Common myeloid progenitor, CD34-positive (primary cell): ENCODE measurements at regions not wholly inside any gene's neighbourhood (a gene's known extent, or its start where the extent isn't known, plus 50 kb on each side); places are given as distances from the start of the nearest gene placed in this dataset.

ENCODE experiments used
- CTCF ChIA-PET: fragments of 350-600 bp; sonication (Branson Sonifier 250); formaldehyde crosslinking; loops from one replicate; lab custom pipeline; 2021; ENCODE audit warnings: antibody characterized with exemption; lab: Charles Lee
- POLR2A ChIA-PET: fragments of 350-600 bp; sonication (Branson Sonifier 250); formaldehyde crosslinking; loops from one replicate; lab custom pipeline; 2021; ENCODE audit warnings: antibody characterized with exemption; lab: Charles Lee
- DNase-seq, 3 donors: peaks; one replicate each; pipeline versions ENCODE4 v3.0.0 to v3.0.0-alpha.2; 2013
- H3K27ac ChIP-seq, 2 experiments: 1 replicate in 1 of 2; 2 replicates in 1 of 2; pipeline ENCODE4 v1.7.0; 2013; ENCODE audit warnings: inconsistent platforms in 2 of 2, low read length in 2 of 2, mild to moderate bottlenecking in 2 of 2, low read depth in 1 of 2, moderate library complexity in 1 of 2; ENCODE audit not compliant: severe bottlenecking in 2 of 2, insufficient read depth in 1 of 2, poor library complexity in 1 of 2
- H3K27me3 ChIP-seq, 5 experiments: replicated peaks in 2 of 5; 1 replicate in 3 of 5; 2 replicates in 2 of 5; pipeline versions ENCODE4 v1.6.1 to v1.7.0; 2013; ENCODE audit warnings: low read length in 4 of 5, mild to moderate bottlenecking in 2 of 5, moderate library complexity in 2 of 5, inconsistent platforms in 1 of 5; ENCODE audit not compliant: insufficient read depth in 5 of 5, control insufficient read depth in 4 of 5
- H3K36me3 ChIP-seq, 4 experiments: 1 replicate in 2 of 4; 2 replicates in 2 of 4; pipeline versions ENCODE4 v1.6.1 to v1.7.0; 2013; ENCODE audit warnings: low read length in 3 of 4, control low read depth in 1 of 4, mild to moderate bottlenecking in 1 of 4; ENCODE audit not compliant: control insufficient read depth in 4 of 4, insufficient read depth in 4 of 4
- H3K4me1 ChIP-seq, 4 experiments: 1 replicate in 3 of 4; 2 replicates in 1 of 4; pipeline versions ENCODE4 v1.6.1 to v1.7.1; 2013; ENCODE audit warnings: low read length in 3 of 4, mild to moderate bottlenecking in 3 of 4, control low read depth in 1 of 4, inconsistent platforms in 1 of 4, moderate library complexity in 1 of 4; ENCODE audit not compliant: control insufficient read depth in 4 of 4, insufficient read depth in 4 of 4; ENCODE audit errors: control extremely low read depth in 1 of 4
- H3K4me3 ChIP-seq, 7 experiments: 1 replicate in 4 of 7; 2 replicates in 3 of 7; pipeline versions ENCODE4 v1.5.1 to v1.7.0; 2013; ENCODE audit warnings: mild to moderate bottlenecking in 7 of 7, low read length in 6 of 7, moderate library complexity in 6 of 7, inconsistent platforms in 2 of 7, low read depth in 2 of 7, control low read depth in 1 of 7; ENCODE audit not compliant: insufficient read depth in 4 of 7, control insufficient read depth in 1 of 7; ENCODE audit errors: extremely low read depth in 1 of 7
- H3K9me3 ChIP-seq, 5 experiments: 1 replicate in 4 of 5; 2 replicates in 1 of 5; pipeline versions ENCODE4 v1.6.1 to v1.7.1; 2013; ENCODE audit warnings: low read length in 4 of 5, mild to moderate bottlenecking in 2 of 5, inconsistent platforms in 1 of 5, low read depth in 1 of 5, moderate library complexity in 1 of 5; ENCODE audit not compliant: control insufficient read depth in 4 of 5, insufficient read depth in 2 of 5; ENCODE audit errors: control extremely low read depth in 1 of 5
- WGBS: methylation state at CpG from one replicate; pipeline ENCODE4 v1.1.5; 2013; ENCODE audit not compliant: insufficient coverage; 5-methylcytosine and 5-hydroxymethylcytosine counted together

DNA sequence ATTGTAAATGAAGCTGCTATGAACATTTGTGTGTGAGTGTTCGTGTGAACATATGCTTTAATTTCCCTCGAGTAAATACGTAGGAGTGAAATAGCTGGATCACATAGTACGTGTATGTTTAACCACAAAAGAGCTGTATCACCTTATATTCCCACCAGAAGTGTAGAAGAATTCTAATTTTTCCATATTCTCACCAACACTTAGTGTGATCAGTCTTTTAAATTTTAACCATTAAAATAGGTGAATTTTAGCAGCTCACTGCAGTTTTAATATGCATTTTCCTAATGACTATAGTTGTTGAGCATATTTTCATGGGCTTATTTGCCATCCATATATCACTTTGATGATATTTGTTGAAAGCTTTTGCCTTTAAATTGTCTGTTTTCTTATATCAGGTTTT, 741.2 kb downstream of the PTPRU start:
- H3K27ac ChIP-seq: no peak overlapping the region
- no peaks in the 10 kb centered on the region for H3K4me1 ChIP-seq
- no CpG with 5 or more reads among the region's 4 CpGs for whole genome bisulfite sequencing
- DNase-seq: no peak
- POLR2A ChIA-PET: no interaction called here
- CTCF ChIA-PET: no interaction called here
- H3K4me3 ChIP-seq: no peak overlapping the region
- H3K9me3 ChIP-seq: peaks cover 0 to 5% (median 0%) of the 10 kb centered on the region in 5 experiments
- H3K36me3 ChIP-seq: no peaks in the 10 kb centered on the region
- H3K27me3 ChIP-seq: peaks cover 0 to 4% (median 0%) of the 10 kb centered on the region in 5 experiments

DNA sequence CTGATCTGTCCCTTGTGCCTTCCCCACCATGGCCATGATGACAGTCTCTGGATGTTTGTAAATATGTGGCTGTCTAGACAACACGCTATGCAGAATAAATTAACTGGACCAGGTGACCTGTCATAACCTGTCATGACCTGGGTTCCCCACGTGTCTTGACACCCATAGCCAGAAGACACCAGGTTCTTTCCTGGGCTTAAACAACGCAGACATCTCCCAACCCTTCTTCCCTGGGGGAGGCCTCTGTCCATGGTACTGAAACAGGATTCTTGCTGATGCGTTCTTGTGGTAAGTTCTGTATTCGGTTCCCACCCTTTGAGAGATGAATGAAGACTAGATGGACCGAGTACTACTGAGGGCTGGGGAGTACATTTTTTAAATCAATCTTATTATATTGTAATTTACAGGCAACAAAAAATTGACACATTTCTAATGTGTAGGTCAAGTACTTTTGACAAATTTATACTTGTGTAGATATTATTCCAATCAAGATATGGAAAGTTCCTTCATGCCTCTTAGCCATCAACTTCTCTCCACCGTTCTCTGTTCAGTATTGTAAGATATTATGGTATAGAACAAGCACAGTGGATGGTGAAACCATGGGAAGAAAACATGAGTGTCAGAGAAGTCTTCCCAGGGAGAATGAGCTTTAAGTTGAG, 738.8 kb downstream of the PTPRU start:
- CTCF ChIA-PET: no interaction called here
- WGBS: no CpG with 5 or more reads among the region's 7 CpGs

GRCh38 chr1:29974316-29974724, 738.0 kb downstream of the PTPRU start:
- CTCF ChIA-PET: no interaction called here
- no CpG with 5 or more reads among the region's 1 CpG for WGBS
- Histone ChIP-seq H3K4me3 (no peak overlapping the region), H3K9me3 (peaks cover 0 to 5% (median 0%) of the 10 kb centered on the region in 5 experiments), H3K4me1 (no peaks in the 10 kb centered on the region), H3K27me3 (peaks cover 0 to 13% (median 0%) of the 10 kb centered on the region in 5 experiments), H3K27ac (no peak overlapping the region), H3K36me3 (no peaks in the 10 kb centered on the region)
- POLR2A ChIA-PET: no interaction called here
- DNase-seq: no peak

More for the DNA sequence above, 738.8 kb downstream of the PTPRU start:
- POLR2A ChIA-PET: no interaction called here
- Histone ChIP-seq H3K4me3 (no peak overlapping the region), H3K36me3 (no peaks in the 10 kb centered on the region), H3K27ac (no peak overlapping the region), H3K9me3 (peaks cover 0 to 5% (median 0%) of the 10 kb centered on the region in 5 experiments), H3K27me3 (peaks cover 0 to 8% (median 0%) of the 10 kb centered on the region in 5 experiments), H3K4me1 (no peaks in the 10 kb centered on the region)
- peak; percentile 4 to 27 (median 23) for DNase-seq

DNA sequence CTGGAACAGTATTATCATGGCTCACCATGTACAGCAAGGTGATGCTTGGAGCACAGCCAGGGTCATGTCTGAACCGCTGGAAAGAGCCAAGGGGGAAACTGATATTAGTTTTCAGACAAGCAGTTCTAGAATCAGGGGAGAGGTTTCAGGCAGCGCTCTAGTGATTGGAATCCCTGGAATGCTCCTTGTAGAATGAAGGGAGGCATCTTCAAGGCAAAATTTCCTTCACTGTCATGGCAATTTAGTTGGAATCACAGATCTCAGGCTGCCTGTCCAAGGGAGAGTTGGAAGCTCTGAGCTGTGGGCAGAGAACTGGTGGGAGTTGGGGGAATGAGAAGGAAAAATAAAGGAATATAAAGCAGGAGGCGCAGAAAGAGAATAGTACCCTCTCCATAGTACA, 737.1 kb downstream of the PTPRU start:
- 73% methylated on average over 2 of the region's 3 CpGs for WGBS
- Histone ChIP-seq H3K4me3 (no peak overlapping the region), H3K4me1 (no peaks in the 10 kb centered on the region), H3K27me3 (peaks cover 0 to 13% (median 0%) of the 10 kb centered on the region in 5 experiments), H3K9me3 (peaks cover 0 to 5% (median 0%) of the 10 kb centered on the region in 5 experiments), H3K27ac (no peak overlapping the region), H3K36me3 (no peaks in the 10 kb centered on the region)
- ChIA-PET POLR2A (no interaction called here), CTCF (no interaction called here)
- no peak for DNase-seq

- Histone ChIP-seq H3K4me3 (no peak overlapping the region), H3K36me3 (no peaks in the 10 kb centered on the region), H3K27ac (no peak overlapping the region), H3K27me3 (peaks cover 0 to 13% (median 0%) of the 10 kb centered on the region in 5 experiments), H3K4me1 (no peaks in the 10 kb centered on the region), H3K9me3 (peaks cover 0 to 3% (median 0%) of the 10 kb centered on the region in 5 experiments)
- no peak for DNase-seq
- ChIA-PET POLR2A (no interaction called here), CTCF (no interaction called here)
- 84% methylated on average over 4 of the region's 5 CpGs for WGBS
Measured at GRCh38 chr1:29972421-29973053, 736.2 kb downstream of the PTPRU start.

DNA sequence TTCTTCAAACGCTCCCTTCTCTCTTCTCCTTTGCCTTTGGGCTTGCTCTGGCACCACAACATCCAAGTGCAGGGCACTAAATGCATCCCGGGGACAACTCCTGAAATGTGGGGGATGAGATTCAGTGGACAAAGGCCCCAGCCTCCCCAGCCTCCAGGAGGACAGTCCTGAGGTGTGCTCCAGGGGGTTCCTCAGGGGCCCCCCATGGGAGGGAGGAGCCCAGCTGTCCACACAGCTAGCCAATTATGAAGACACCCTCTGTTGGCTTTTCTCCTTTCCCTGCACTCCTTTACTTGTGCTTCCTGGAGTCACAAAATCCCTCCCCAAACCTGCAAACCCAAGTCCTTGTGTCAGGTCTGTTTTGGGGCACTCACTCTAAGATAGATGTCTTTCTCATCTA, 735.4 kb downstream of the PTPRU start:
- Histone ChIP-seq H3K4me3 (no peak overlapping the region), H3K9me3 (peaks cover 0 to under 1% (median 0%) of the 10 kb centered on the region in 5 experiments), H3K27me3 (peaks cover 0 to 13% (median 0%) of the 10 kb centered on the region in 5 experiments), H3K4me1 (no peaks in the 10 kb centered on the region), H3K36me3 (no peaks in the 10 kb centered on the region), H3K27ac (no peak overlapping the region)
- no peak for DNase-seq
- 94% methylated on average over 2 of the region's 2 CpGs for WGBS
- POLR2A ChIA-PET: no interaction called here
- CTCF ChIA-PET: no interaction called here

DNA sequence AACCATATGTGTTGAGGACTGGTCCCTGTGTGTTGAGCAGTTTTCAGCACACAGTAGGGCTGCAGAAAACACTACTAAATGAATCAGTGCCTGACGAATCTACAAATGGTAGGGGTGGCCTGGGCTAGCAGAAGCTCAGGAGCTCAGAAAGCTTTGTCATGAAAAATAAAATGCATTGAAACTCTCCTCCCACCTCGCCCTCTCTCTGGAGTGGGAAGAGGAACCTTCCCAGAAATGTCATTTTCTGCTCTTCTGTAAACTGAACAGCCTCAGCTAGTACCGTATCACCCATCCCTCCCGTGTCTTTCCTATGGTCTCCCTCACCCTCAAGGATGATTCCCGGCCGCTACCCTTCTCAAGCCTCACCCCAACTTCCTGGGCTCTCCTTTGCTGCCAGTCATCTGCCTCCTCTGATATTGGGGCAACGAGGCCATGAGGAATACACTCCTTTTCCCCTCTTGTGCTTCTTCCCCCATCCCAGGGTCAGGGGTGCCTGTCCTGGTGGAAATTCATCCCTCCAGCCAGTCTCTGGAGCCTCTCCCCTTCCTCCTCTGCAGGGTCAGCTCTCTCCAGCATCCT, 734.5 kb downstream of the PTPRU start:
- no peak for DNase-seq
- WGBS: 84% methylated on average over 7 of the region's 7 CpGs
- Histone ChIP-seq H3K27me3 (peaks cover 0 to 17% (median 0%) of the 10 kb centered on the region in 5 experiments), H3K27ac (no peak overlapping the region), H3K36me3 (no peaks in the 10 kb centered on the region), H3K4me1 (no peaks in the 10 kb centered on the region), H3K4me3 (no peak overlapping the region), H3K9me3 (no peaks in the 10 kb centered on the region)
- ChIA-PET POLR2A (no interaction called here), CTCF (interaction anchor here (1.2 kb wide), 1 partner anchor 12 kb away, joined by 3 read pairs; no protein-coding TSS in a partner anchor)
